PC-9 (cell line): ENCODE measurements at regions not wholly inside any gene's neighbourhood (a gene's known extent, or its start where the extent isn't known, plus 50 kb on each side); places are given as distances from the start of the nearest gene placed in this dataset.
"Not testable (repeated sequence)": the region's sequence is repeated elsewhere in the genome, so short reads cannot be mapped to it uniquely, and the experiment has no call there.

Experiments
- EZH2 ChIP-seq: fragments of 200-600 bp; sonication (generic); IDR thresholded peaks from 2 replicates; pipeline ENCODE4 v1.8.0; 2017; ENCODE audit warnings: antibody characterized with exemption, low read depth
- TF ChIP-seq, protein P1 (sequence below): fragments of 200-600 bp; sonication (generic); conservative IDR thresholded peaks from 2 replicates; pipeline ENCODE4 v1.6.1; 2017; ENCODE audit warnings: mixed run types, antibody characterized with exemption, mild to moderate bottlenecking, moderate library complexity

DNA sequence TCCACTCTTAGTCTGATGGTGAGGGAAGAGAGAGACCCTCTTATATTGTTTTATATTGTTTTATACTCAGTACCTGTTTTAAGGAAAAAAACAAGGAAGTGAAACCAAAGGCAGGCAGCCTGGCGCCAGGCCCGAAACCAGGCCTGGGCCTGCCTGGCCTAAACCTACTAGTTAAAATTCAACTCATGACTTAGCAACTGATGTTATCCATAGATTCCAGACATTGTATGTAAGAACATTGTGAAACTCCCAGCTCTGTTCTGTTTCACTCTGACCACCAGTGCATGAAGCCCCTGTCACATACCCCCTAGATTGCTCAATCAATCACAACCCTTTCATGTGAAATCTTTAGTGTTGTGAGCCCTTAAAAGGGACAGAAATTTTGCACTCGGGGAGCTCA, 1226.7 kb downstream of the ROBO2 start:
- TF ChIP-seq, protein P1, sequence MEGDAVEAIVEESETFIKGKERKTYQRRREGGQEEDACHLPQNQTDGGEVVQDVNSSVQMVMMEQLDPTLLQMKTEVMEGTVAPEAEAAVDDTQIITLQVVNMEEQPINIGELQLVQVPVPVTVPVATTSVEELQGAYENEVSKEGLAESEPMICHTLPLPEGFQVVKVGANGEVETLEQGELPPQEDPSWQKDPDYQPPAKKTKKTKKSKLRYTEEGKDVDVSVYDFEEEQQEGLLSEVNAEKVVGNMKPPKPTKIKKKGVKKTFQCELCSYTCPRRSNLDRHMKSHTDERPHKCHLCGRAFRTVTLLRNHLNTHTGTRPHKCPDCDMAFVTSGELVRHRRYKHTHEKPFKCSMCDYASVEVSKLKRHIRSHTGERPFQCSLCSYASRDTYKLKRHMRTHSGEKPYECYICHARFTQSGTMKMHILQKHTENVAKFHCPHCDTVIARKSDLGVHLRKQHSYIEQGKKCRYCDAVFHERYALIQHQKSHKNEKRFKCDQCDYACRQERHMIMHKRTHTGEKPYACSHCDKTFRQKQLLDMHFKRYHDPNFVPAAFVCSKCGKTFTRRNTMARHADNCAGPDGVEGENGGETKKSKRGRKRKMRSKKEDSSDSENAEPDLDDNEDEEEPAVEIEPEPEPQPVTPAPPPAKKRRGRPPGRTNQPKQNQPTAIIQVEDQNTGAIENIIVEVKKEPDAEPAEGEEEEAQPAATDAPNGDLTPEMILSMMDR: not testable (repeated sequence)
- not testable (repeated sequence) for TF ChIP-seq EZH2
